Nephron (organoid): ENCODE measurements at regions not wholly inside any gene's neighbourhood (a gene's known extent, or its start where the extent isn't known, plus 50 kb on each side); places are given as distances from the start of the nearest gene placed in this dataset.

Experiments used
- H3K27ac Mint-ChIP-seq, 3 experiments: 2 replicates each; pipeline ENCODE4 v1.8.0; 2020; ENCODE audit warnings: mixed read lengths in 3 of 3, mild to moderate bottlenecking in 2 of 3, moderate library complexity in 1 of 3
- H3K27me3 Mint-ChIP-seq: 2 replicates; pipeline ENCODE4 v1.8.0; 2021; ENCODE audit warnings: low read depth, mild to moderate bottlenecking, moderate library complexity, mixed read lengths
- H3K36me3 Mint-ChIP-seq: 2 replicates; pipeline ENCODE4 v1.8.0; 2020; ENCODE audit warnings: low read depth, mixed read lengths
- H3K4me1 Mint-ChIP-seq: 2 replicates; pipeline ENCODE4 v1.8.0; 2020; ENCODE audit warnings: mixed read lengths
- H3K4me3 Mint-ChIP-seq, 3 experiments: 2 replicates each; pipeline ENCODE4 v1.8.0; 2020; ENCODE audit warnings: mild to moderate bottlenecking in 3 of 3, mixed read lengths in 3 of 3, moderate library complexity in 2 of 3
- H3K9me3 Mint-ChIP-seq: 2 replicates; pipeline ENCODE4 v1.8.0; 2020; ENCODE audit warnings: mixed read lengths
- CTCF ChIP-seq, 3 experiments: fragments of 200-600 bp; sonication (generic); IDR thresholded peaks; one replicate each; pipeline ENCODE4 v1.5.0; 2021; ENCODE audit warnings: antibody characterized with exemption in 3 of 3; ENCODE audit not compliant: unreplicated experiment in 3 of 3

DNA sequence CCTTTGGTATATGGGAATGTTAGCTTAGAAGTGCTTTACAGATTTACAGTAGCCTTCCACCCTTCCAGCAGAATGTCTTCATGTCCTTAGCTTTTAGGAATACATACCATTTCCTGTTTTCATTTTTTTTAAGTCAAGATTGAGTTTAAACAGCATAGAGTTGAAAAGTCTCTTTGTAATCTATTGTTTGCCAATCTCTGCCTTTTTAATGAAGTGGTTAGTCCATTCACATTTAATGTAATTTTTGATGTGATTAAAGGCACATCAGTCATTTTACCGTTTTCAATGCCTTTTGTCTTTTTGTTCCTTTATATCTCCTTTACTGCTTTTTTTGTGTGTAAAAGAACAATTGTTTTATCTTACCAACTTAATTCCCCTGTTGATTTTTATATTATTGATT, 233.4 kb upstream of the SMIM21 start:
- no peak for TF ChIP-seq CTCF (IDR thresholded peaks at IDR 0.05; ENCODE audit: unreplicated experiment in 3 of 3)
- Mint-ChIP-seq H3K9me3 (peaks cover 25% of the 10 kb centered on the region), H3K36me3 (peaks cover 5% of the 10 kb centered on the region), H3K4me3 (no peak overlapping the region), H3K4me1 (peaks cover 5% of the 10 kb centered on the region), H3K27me3 (peaks cover 4% of the 10 kb centered on the region), H3K27ac (no peak overlapping the region)

GRCh38 chr18:75659535-75660023, 232.1 kb upstream of the SMIM21 start:
- TF ChIP-seq CTCF (IDR thresholded peaks at IDR 0.05; ENCODE audit: unreplicated experiment in 3 of 3) = no peak
- Mint-ChIP-seq H3K27ac (no peak overlapping the region), H3K36me3 (peaks cover 5% of the 10 kb centered on the region), H3K4me3 (no peak overlapping the region), H3K9me3 (peaks cover 25% of the 10 kb centered on the region), H3K4me1 (peaks cover 16% of the 10 kb centered on the region), H3K27me3 (peaks cover 4% of the 10 kb centered on the region)

- peaks cover 18% of the 10 kb centered on the region for H3K4me1 Mint-ChIP-seq
- TF ChIP-seq CTCF (IDR thresholded peaks at IDR 0.05; ENCODE audit: unreplicated experiment in 3 of 3) = no peak
- H3K4me3 Mint-ChIP-seq = no peak overlapping the region
- H3K27me3 Mint-ChIP-seq = peaks cover 4% of the 10 kb centered on the region
- H3K36me3 Mint-ChIP-seq = peaks cover 5% of the 10 kb centered on the region
- no peak overlapping the region for H3K27ac Mint-ChIP-seq
- peaks cover 22% of the 10 kb centered on the region for H3K9me3 Mint-ChIP-seq
These were observed 230.8 kb upstream of the SMIM21 start for GRCh38 chr18:75658330-75658729.

GRCh38 chr18:75656563-75657247, 229.2 kb upstream of the SMIM21 start:
- peaks cover 5% of the 10 kb centered on the region for H3K36me3 Mint-ChIP-seq
- H3K9me3 Mint-ChIP-seq = peaks cover 8% of the 10 kb centered on the region
- no peak for TF ChIP-seq CTCF (IDR thresholded peaks at IDR 0.05; ENCODE audit: unreplicated experiment in 3 of 3)
- no peak overlapping the region for H3K4me3 Mint-ChIP-seq
- peaks cover 4% of the 10 kb centered on the region for H3K27me3 Mint-ChIP-seq
- no peak overlapping the region for H3K27ac Mint-ChIP-seq
- H3K4me1 Mint-ChIP-seq = peaks cover 18% of the 10 kb centered on the region

GRCh38 chr18:75656035-75656434, 228.5 kb upstream of the SMIM21 start:
- H3K9me3 Mint-ChIP-seq = peaks cover 6% of the 10 kb centered on the region
- peaks cover 18% of the 10 kb centered on the region for H3K4me1 Mint-ChIP-seq
- H3K27ac Mint-ChIP-seq = no peak overlapping the region
- TF ChIP-seq CTCF (IDR thresholded peaks at IDR 0.05; ENCODE audit: unreplicated experiment in 3 of 3) = no peak
- no peak overlapping the region for H3K4me3 Mint-ChIP-seq
- H3K27me3 Mint-ChIP-seq = peaks cover 4% of the 10 kb centered on the region
- peaks cover 4% of the 10 kb centered on the region for H3K36me3 Mint-ChIP-seq
